Prostate gland (tissue), 2 donors: ENCODE measurements at regions not wholly inside any gene's neighbourhood (a gene's known extent, or its start where the extent isn't known, plus 50 kb on each side); places are given as distances from the start of the nearest gene placed in this dataset.

Experiments
- CTCF ChIP-seq, 4 experiments: fragments of 200-600 bp in 2 of 4; fragments of 450-650 bp in 2 of 4; sonication (generic) in 2 of 4; IDR thresholded peaks; 1 replicate in 3 of 4; 2 replicates in 1 of 4; pipeline ENCODE4 v1.5.1; 2016 to 2019; ENCODE audit warnings: antibody characterized with exemption in 4 of 4, mild to moderate bottlenecking in 2 of 4, moderate library complexity in 2 of 4
- POLR2AphosphoS5 ChIP-seq: sonication (generic); formaldehyde crosslinking; IDR thresholded peaks from one replicate; pipeline ENCODE4 v1.6.1; 2017; ENCODE audit warnings: antibody characterized with exemption

- TF ChIP-seq CTCF (IDR thresholded peaks at IDR 0.05) (no peak), POLR2AphosphoS5 (no peak)
These were observed 224.8 kb upstream of the DPYD start for GRCh38 chr1:98145655-98146054.
